ENCODE measurements at regions not wholly inside any gene's neighbourhood (a gene's known extent, or its start where the extent isn't known, plus 50 kb on each side); places are given as distances from the start of the nearest gene placed in this dataset.
"Not testable (repeated sequence)": the region's sequence is repeated elsewhere in the genome, so short reads cannot be mapped to it uniquely, and the experiment has no call there.

- DNase-seq (ENCODE audit: extremely low read depth, low read depth) = peak; percentile 60
Observed at GRCh38 chr5:60448600-60448999, 251.4 kb downstream of the DEPDC1B start.

- peak; percentile 71 for DNase-seq (ENCODE audit: extremely low read depth, low read depth)
Observed at GRCh38 chr5:60447488-60447920, 252.5 kb downstream of the DEPDC1B start.

- no peak for DNase-seq (ENCODE audit: extremely low read depth, low read depth)
Observed at GRCh38 chr5:60446917-60447316, 253.0 kb downstream of the DEPDC1B start.

GRCh38 chr5:60445921-60446320 lies 254.0 kb downstream of the DEPDC1B start:
- no peak for DNase-seq (ENCODE audit: extremely low read depth, low read depth)

- DNase-seq (ENCODE audit: extremely low read depth, low read depth) = no peak
Observed at GRCh38 chr5:60445427-60445826, 254.5 kb downstream of the DEPDC1B start.

GRCh38 chr5:60444661-60445360 lies 255.2 kb downstream of the DEPDC1B start:
- no peak for DNase-seq (ENCODE audit: extremely low read depth, low read depth)

GRCh38 chr5:60439552-60439951 lies 260.4 kb downstream of the DEPDC1B start:
- no peak for DNase-seq (ENCODE audit: extremely low read depth, low read depth)

- no peak for DNase-seq (ENCODE audit: extremely low read depth, low read depth)
Observed at GRCh38 chr5:60437308-60437707, 262.7 kb downstream of the DEPDC1B start.

- no peak for DNase-seq (ENCODE audit: extremely low read depth, low read depth)
Observed at GRCh38 chr5:60436518-60436917, 263.4 kb downstream of the DEPDC1B start.

GRCh38 chr5:60435808-60436207 lies 264.2 kb downstream of the DEPDC1B start:
- no peak for DNase-seq (ENCODE audit: extremely low read depth, low read depth)

- DNase-seq (ENCODE audit: extremely low read depth, low read depth) = not testable (repeated sequence)
Observed at GRCh38 chr5:60426189-60426588, 273.8 kb downstream of the DEPDC1B start.

- DNase-seq (ENCODE audit: extremely low read depth, low read depth) = not testable (repeated sequence)
Observed at GRCh38 chr5:60420773-60421172, 279.2 kb downstream of the DEPDC1B start.

- no peak for DNase-seq (ENCODE audit: extremely low read depth, low read depth)
Observed at GRCh38 chr5:60417500-60418181, 282.3 kb downstream of the DEPDC1B start.

- no peak for DNase-seq (ENCODE audit: extremely low read depth, low read depth)
Observed at GRCh38 chr5:60415443-60415842, 284.5 kb downstream of the DEPDC1B start.

GRCh38 chr5:60410427-60410826 lies 289.5 kb downstream of the DEPDC1B start:
- DNase-seq (ENCODE audit: extremely low read depth, low read depth) = no peak

GRCh38 chr5:60404171-60404570 lies 295.8 kb downstream of the DEPDC1B start:
- DNase-seq (ENCODE audit: extremely low read depth, low read depth) = no peak

- DNase-seq (ENCODE audit: extremely low read depth, low read depth) = no peak
Observed at GRCh38 chr5:60403343-60404006, 296.5 kb downstream of the DEPDC1B start.

GRCh38 chr5:60402161-60402785 lies 297.7 kb downstream of the DEPDC1B start:
- DNase-seq (ENCODE audit: extremely low read depth, low read depth) = no peak

GRCh38 chr5:60401526-60401925 lies 298.4 kb downstream of the DEPDC1B start:
- DNase-seq (ENCODE audit: extremely low read depth, low read depth) = no peak

- no peak for DNase-seq (ENCODE audit: extremely low read depth, low read depth)
Observed at GRCh38 chr5:60399507-60399906, 300.5 kb downstream of the DEPDC1B start.

GRCh38 chr5:60395712-60396329 lies 304.1 kb downstream of the DEPDC1B start:
- DNase-seq (ENCODE audit: extremely low read depth, low read depth) = no peak

Data from NCI-H460 (cell line).